ENCODE measurements at regions not wholly inside any gene's neighbourhood (a gene's known extent, or its start where the extent isn't known, plus 50 kb on each side); places are given as distances from the start of the nearest gene placed in this dataset.

- Histone ChIP-seq H3K27me3 (ENCODE audit: low read depth, low read length) (no peaks in the 10 kb centered on the region), H3K27ac (ENCODE audit: low read length) (no peak overlapping the region), H3K4me1 (ENCODE audit: control insufficient read depth in 1 of 2, insufficient read depth in 2 of 2, low read length in 2 of 2) (no peaks in the 10 kb centered on the region), H3K9me3 (ENCODE audit: control insufficient read depth in 1 of 2, low read length in 2 of 2) (peaks cover 0 to 2% of the 10 kb centered on the region in 2 donors), H3K36me3 (ENCODE audit: control insufficient read depth in 1 of 2, insufficient read depth in 2 of 2, low read length in 2 of 2) (no peaks in the 10 kb centered on the region), H3K4me3 (ENCODE audit: low read depth in 1 of 2, low read length in 2 of 2) (no peak overlapping the region)
Measured at GRCh38 chr16:62620275-62620674, 584.0 kb upstream of the CDH8 start.

GRCh38 chr16:62615526-62615925, 579.3 kb upstream of the CDH8 start:
- H3K4me1 ChIP-seq (ENCODE audit: control insufficient read depth in 1 of 2, insufficient read depth in 2 of 2, low read length in 2 of 2): no peaks in the 10 kb centered on the region
- no peaks in the 10 kb centered on the region for H3K27me3 ChIP-seq (ENCODE audit: low read depth, low read length)
- H3K9me3 ChIP-seq (ENCODE audit: control insufficient read depth in 1 of 2, low read length in 2 of 2): peaks cover 0 to 4% of the 10 kb centered on the region in 2 donors
- H3K27ac ChIP-seq (ENCODE audit: low read length): no peak overlapping the region
- H3K36me3 ChIP-seq (ENCODE audit: control insufficient read depth in 1 of 2, insufficient read depth in 2 of 2, low read length in 2 of 2): no peaks in the 10 kb centered on the region
- no peak overlapping the region for H3K4me3 ChIP-seq (ENCODE audit: low read depth in 1 of 2, low read length in 2 of 2)

GRCh38 chr16:62610291-62610690, 574.1 kb upstream of the CDH8 start:
- Histone ChIP-seq H3K27ac (ENCODE audit: low read length) (no peak overlapping the region), H3K4me3 (ENCODE audit: low read depth in 1 of 2, low read length in 2 of 2) (no peak overlapping the region), H3K36me3 (ENCODE audit: control insufficient read depth in 1 of 2, insufficient read depth in 2 of 2, low read length in 2 of 2) (no peaks in the 10 kb centered on the region), H3K4me1 (ENCODE audit: control insufficient read depth in 1 of 2, insufficient read depth in 2 of 2, low read length in 2 of 2) (no peaks in the 10 kb centered on the region), H3K9me3 (ENCODE audit: control insufficient read depth in 1 of 2, low read length in 2 of 2) (peaks cover 0 to 2% of the 10 kb centered on the region in 2 donors), H3K27me3 (ENCODE audit: low read depth, low read length) (no peaks in the 10 kb centered on the region)

GRCh38 chr16:62602790-62603189, 566.6 kb upstream of the CDH8 start:
- Histone ChIP-seq H3K27me3 (ENCODE audit: low read depth, low read length) (no peaks in the 10 kb centered on the region), H3K4me1 (ENCODE audit: control insufficient read depth in 1 of 2, insufficient read depth in 2 of 2, low read length in 2 of 2) (no peaks in the 10 kb centered on the region), H3K36me3 (ENCODE audit: control insufficient read depth in 1 of 2, insufficient read depth in 2 of 2, low read length in 2 of 2) (no peaks in the 10 kb centered on the region), H3K9me3 (ENCODE audit: control insufficient read depth in 1 of 2, low read length in 2 of 2) (no peaks in the 10 kb centered on the region), H3K27ac (ENCODE audit: low read length) (no peak overlapping the region), H3K4me3 (ENCODE audit: low read depth in 1 of 2, low read length in 2 of 2) (no peak overlapping the region)

- H3K27me3 ChIP-seq (ENCODE audit: low read depth, low read length): no peaks in the 10 kb centered on the region
- no peak overlapping the region for H3K27ac ChIP-seq (ENCODE audit: low read length)
- no peaks in the 10 kb centered on the region for H3K4me1 ChIP-seq (ENCODE audit: control insufficient read depth in 1 of 2, insufficient read depth in 2 of 2, low read length in 2 of 2)
- no peak overlapping the region for H3K4me3 ChIP-seq (ENCODE audit: low read depth in 1 of 2, low read length in 2 of 2)
- H3K9me3 ChIP-seq (ENCODE audit: control insufficient read depth in 1 of 2, low read length in 2 of 2): no peaks in the 10 kb centered on the region
- H3K36me3 ChIP-seq (ENCODE audit: control insufficient read depth in 1 of 2, insufficient read depth in 2 of 2, low read length in 2 of 2): no peaks in the 10 kb centered on the region
Measured at GRCh38 chr16:62597875-62598274, 561.6 kb upstream of the CDH8 start.

GRCh38 chr16:62596584-62596983, 560.3 kb upstream of the CDH8 start:
- H3K9me3 ChIP-seq (ENCODE audit: control insufficient read depth in 1 of 2, low read length in 2 of 2): no peaks in the 10 kb centered on the region
- no peak overlapping the region for H3K27ac ChIP-seq (ENCODE audit: low read length)

GRCh38 chr16:62596125-62596524, 559.9 kb upstream of the CDH8 start:
- Histone ChIP-seq H3K4me1 (ENCODE audit: control insufficient read depth in 1 of 2, insufficient read depth in 2 of 2, low read length in 2 of 2) (no peaks in the 10 kb centered on the region), H3K4me3 (ENCODE audit: low read depth in 1 of 2, low read length in 2 of 2) (no peak overlapping the region), H3K36me3 (ENCODE audit: control insufficient read depth in 1 of 2, insufficient read depth in 2 of 2, low read length in 2 of 2) (no peaks in the 10 kb centered on the region), H3K27ac (ENCODE audit: low read length) (no peak overlapping the region), H3K27me3 (ENCODE audit: low read depth, low read length) (no peaks in the 10 kb centered on the region), H3K9me3 (ENCODE audit: control insufficient read depth in 1 of 2, low read length in 2 of 2) (no peaks in the 10 kb centered on the region)

More at GRCh38 chr16:62596584-62596983, 560.3 kb upstream of the CDH8 start:
- Histone ChIP-seq H3K4me1 (ENCODE audit: control insufficient read depth in 1 of 2, insufficient read depth in 2 of 2, low read length in 2 of 2) (no peaks in the 10 kb centered on the region), H3K27me3 (ENCODE audit: low read depth, low read length) (no peaks in the 10 kb centered on the region), H3K4me3 (ENCODE audit: low read depth in 1 of 2, low read length in 2 of 2) (no peak overlapping the region), H3K36me3 (ENCODE audit: control insufficient read depth in 1 of 2, insufficient read depth in 2 of 2, low read length in 2 of 2) (no peaks in the 10 kb centered on the region)

- H3K4me1 ChIP-seq (ENCODE audit: control insufficient read depth in 1 of 2, insufficient read depth in 2 of 2, low read length in 2 of 2): no peaks in the 10 kb centered on the region
- no peaks in the 10 kb centered on the region for H3K36me3 ChIP-seq (ENCODE audit: control insufficient read depth in 1 of 2, insufficient read depth in 2 of 2, low read length in 2 of 2)
- peaks cover 0 to 2% of the 10 kb centered on the region in 2 donors for H3K9me3 ChIP-seq (ENCODE audit: control insufficient read depth in 1 of 2, low read length in 2 of 2)
- H3K4me3 ChIP-seq (ENCODE audit: low read depth in 1 of 2, low read length in 2 of 2): no peak overlapping the region
- H3K27me3 ChIP-seq (ENCODE audit: low read depth, low read length): no peaks in the 10 kb centered on the region
- no peak overlapping the region for H3K27ac ChIP-seq (ENCODE audit: low read length)
Measured at GRCh38 chr16:62586128-62586862, 550.1 kb upstream of the CDH8 start.

- H3K27me3 ChIP-seq (ENCODE audit: low read depth, low read length): no peaks in the 10 kb centered on the region
- no peaks in the 10 kb centered on the region for H3K36me3 ChIP-seq (ENCODE audit: control insufficient read depth in 1 of 2, insufficient read depth in 2 of 2, low read length in 2 of 2)
- H3K4me1 ChIP-seq (ENCODE audit: control insufficient read depth in 1 of 2, insufficient read depth in 2 of 2, low read length in 2 of 2): no peaks in the 10 kb centered on the region
- H3K4me3 ChIP-seq (ENCODE audit: low read depth in 1 of 2, low read length in 2 of 2): no peak overlapping the region
- H3K9me3 ChIP-seq (ENCODE audit: control insufficient read depth in 1 of 2, low read length in 2 of 2): peaks cover 0 to 2% of the 10 kb centered on the region in 2 donors
- H3K27ac ChIP-seq (ENCODE audit: low read length): no peak overlapping the region
Measured at GRCh38 chr16:62585041-62585545, 548.9 kb upstream of the CDH8 start.

- no peak overlapping the region for H3K4me3 ChIP-seq (ENCODE audit: low read depth in 1 of 2, low read length in 2 of 2)
- H3K27ac ChIP-seq (ENCODE audit: low read length): no peak overlapping the region
- H3K4me1 ChIP-seq (ENCODE audit: control insufficient read depth in 1 of 2, insufficient read depth in 2 of 2, low read length in 2 of 2): no peaks in the 10 kb centered on the region
- no peaks in the 10 kb centered on the region for H3K36me3 ChIP-seq (ENCODE audit: control insufficient read depth in 1 of 2, insufficient read depth in 2 of 2, low read length in 2 of 2)
- peaks cover 0 to 2% of the 10 kb centered on the region in 2 donors for H3K9me3 ChIP-seq (ENCODE audit: control insufficient read depth in 1 of 2, low read length in 2 of 2)
- H3K27me3 ChIP-seq (ENCODE audit: low read depth, low read length): no peaks in the 10 kb centered on the region
Measured at GRCh38 chr16:62583414-62583813, 547.2 kb upstream of the CDH8 start.

- Histone ChIP-seq H3K9me3 (ENCODE audit: control insufficient read depth in 1 of 2, low read length in 2 of 2) (no peaks in the 10 kb centered on the region), H3K4me1 (ENCODE audit: control insufficient read depth in 1 of 2, insufficient read depth in 2 of 2, low read length in 2 of 2) (no peaks in the 10 kb centered on the region), H3K27me3 (ENCODE audit: low read depth, low read length) (no peaks in the 10 kb centered on the region), H3K4me3 (ENCODE audit: low read depth in 1 of 2, low read length in 2 of 2) (no peak overlapping the region), H3K36me3 (ENCODE audit: control insufficient read depth in 1 of 2, insufficient read depth in 2 of 2, low read length in 2 of 2) (no peaks in the 10 kb centered on the region), H3K27ac (ENCODE audit: low read length) (no peak overlapping the region)
Measured at GRCh38 chr16:62573466-62573865, 537.2 kb upstream of the CDH8 start.

GRCh38 chr16:62568926-62569325, 532.7 kb upstream of the CDH8 start:
- Histone ChIP-seq H3K4me3 (ENCODE audit: low read depth in 1 of 2, low read length in 2 of 2) (no peak overlapping the region), H3K27ac (ENCODE audit: low read length) (no peak overlapping the region), H3K36me3 (ENCODE audit: control insufficient read depth in 1 of 2, insufficient read depth in 2 of 2, low read length in 2 of 2) (no peaks in the 10 kb centered on the region), H3K4me1 (ENCODE audit: control insufficient read depth in 1 of 2, insufficient read depth in 2 of 2, low read length in 2 of 2) (no peaks in the 10 kb centered on the region), H3K27me3 (ENCODE audit: low read depth, low read length) (no peaks in the 10 kb centered on the region), H3K9me3 (ENCODE audit: control insufficient read depth in 1 of 2, low read length in 2 of 2) (no peaks in the 10 kb centered on the region)

All from muscle layer of duodenum (tissue), 2 donors.